ENCODE measurements at regions not wholly inside any gene's neighbourhood (a gene's known extent, or its start where the extent isn't known, plus 50 kb on each side); places are given as distances from the start of the nearest gene placed in this dataset.
"Not testable (repeated sequence)": the region's sequence is repeated elsewhere in the genome, so short reads cannot be mapped to it uniquely, and the experiment has no call there.

DNA sequence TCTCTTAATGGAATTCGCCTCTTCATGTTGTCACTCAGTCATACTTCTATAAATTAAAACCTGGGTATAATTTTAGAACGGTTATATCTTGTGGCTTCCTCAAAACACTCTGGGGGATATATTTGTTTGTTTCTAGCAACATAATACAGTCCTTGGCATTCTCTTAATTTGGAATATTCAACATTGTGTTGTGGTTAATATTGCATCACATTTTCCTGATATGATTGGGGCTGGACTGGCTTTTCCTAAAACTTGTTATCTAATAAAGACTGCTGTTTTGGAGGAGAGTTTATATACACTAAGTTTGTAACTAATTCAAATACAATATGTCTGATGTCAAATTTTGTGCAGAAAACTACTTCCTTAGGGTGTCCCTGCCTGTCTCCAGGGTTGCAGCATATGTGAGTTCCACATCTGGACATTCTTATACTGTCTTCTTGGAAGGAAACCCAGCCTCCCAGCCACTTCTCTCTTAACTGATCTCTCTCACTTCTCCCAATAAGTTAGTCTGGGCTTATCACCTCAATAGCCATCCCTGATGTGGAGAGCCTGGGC lies 892.6 kb downstream of the MRPL39 start:
- no peak for DNase-seq

GRCh38 chr21:24705201-24705600 lies 902.1 kb downstream of the MRPL39 start:
- no peak for DNase-seq

GRCh38 chr21:24693779-24694178 lies 913.5 kb downstream of the MRPL39 start:
- no peak for DNase-seq

- DNase-seq, result no peak
These were observed 925.8 kb downstream of the MRPL39 start for GRCh38 chr21:24681456-24681855.

- DNase-seq, result no peak
These were observed 935.4 kb downstream of the MRPL39 start for GRCh38 chr21:24671901-24672300.

DNA sequence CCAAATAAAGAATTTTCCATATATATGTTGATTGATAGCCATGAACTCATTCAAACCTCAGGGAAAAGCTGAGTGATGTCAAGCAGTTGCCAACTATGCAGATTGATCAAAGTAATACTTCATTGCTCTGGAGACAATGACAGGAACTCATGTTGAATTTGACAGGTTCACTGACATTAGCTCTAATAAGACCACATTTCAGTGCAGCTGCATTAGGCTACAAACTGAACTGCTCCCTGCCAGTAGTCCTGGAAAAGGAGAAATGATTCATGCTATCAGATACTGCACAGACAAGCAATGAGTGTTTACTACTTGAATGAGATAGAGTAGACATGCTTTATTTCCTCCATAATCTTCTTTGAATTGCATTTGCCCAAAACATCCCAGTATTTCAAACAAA lies 948.4 kb downstream of the MRPL39 start:
- DNase-seq, result no peak

- no peak for DNase-seq
These were observed 949.3 kb downstream of the MRPL39 start for GRCh38 chr21:24658026-24658425.

GRCh38 chr21:24649691-24650090 lies 957.6 kb downstream of the MRPL39 start:
- no peak for DNase-seq

- DNase-seq, result no peak
These were observed 970.6 kb downstream of the MRPL39 start for GRCh38 chr21:24636696-24637095.

DNA sequence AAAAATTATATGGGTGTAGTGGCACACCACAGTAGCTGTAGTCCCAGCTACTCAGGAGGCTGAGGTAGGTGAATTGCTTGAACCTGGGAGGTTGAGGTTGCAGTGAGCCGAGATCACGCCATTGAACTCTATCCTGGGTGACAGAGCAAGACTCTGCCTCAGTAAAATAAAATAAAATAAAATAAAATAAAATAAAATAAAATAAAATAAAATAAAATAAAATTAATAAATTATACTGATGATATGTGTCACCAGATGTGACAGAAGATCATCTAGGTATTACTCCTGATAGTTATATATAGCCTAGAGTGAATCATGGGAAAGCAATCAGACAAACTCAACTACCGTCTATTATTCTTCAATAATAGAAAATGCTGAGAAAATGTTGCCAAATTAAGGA lies 972.5 kb downstream of the MRPL39 start:
- DNase-seq, result no peak

GRCh38 chr21:24628536-24628935 lies 978.7 kb downstream of the MRPL39 start:
- DNase-seq, result no peak

DNA sequence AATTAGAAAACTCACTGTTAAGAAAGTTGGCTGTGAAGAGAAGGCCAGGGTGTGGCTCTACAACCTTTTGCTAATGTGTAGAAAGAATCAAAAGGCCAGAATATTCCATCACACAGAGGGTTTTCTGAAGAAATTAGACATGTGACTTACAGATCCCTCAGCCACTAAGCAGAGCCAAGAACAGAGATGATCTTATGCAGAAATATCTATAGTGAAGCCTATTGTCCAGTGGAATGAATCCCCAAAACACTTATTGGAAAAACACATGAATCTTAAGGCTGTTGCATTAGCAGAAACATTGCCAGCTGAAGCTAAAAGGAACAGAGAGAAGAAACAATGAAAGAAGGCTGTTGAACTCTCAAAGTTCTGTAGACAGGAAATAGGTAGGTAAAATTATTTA lies 979.2 kb downstream of the MRPL39 start:
- no peak for DNase-seq

- no peak for DNase-seq
These were observed 989.5 kb downstream of the MRPL39 start for GRCh38 chr21:24617819-24618218.

DNA sequence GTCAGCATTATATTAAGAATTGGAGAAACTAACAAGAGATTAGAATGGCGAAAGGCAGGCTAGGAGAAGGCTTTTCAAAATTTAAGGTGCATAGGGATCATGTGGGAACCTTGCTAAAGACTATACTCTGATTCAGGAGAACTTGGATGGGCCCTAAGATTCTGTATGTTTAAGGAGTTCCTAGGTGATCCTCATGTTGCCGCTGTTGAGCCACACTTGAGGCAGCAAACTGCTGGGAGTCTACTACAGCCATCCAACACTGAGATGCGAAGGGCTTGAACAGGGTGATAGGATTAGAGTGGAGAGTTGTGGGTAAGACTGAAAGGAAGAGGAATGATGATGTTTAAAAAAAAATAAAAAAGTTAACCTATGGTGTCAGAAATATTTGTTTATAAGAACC lies 1013.2 kb downstream of the MRPL39 start:
- DNase-seq, result no peak

DNA sequence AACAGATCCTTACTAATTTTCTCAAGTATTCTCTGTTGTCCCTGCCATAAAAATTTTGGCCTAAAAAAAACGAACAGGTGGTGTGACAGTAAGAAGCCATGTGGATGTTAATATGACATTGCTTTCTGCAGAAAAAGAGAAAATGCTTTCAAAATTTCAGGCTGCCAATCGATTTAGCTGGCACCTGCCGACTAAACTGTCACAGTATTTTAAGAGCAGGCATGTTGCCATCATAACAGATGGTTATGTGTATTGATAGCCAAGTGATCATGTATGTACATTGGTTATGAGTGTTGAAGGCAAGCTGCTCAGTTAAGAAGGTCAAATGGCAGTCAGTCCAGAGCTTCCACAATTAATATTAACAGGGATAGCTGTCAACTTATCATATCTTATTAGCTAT lies 1017.0 kb downstream of the MRPL39 start:
- DNase-seq, result no peak

DNA sequence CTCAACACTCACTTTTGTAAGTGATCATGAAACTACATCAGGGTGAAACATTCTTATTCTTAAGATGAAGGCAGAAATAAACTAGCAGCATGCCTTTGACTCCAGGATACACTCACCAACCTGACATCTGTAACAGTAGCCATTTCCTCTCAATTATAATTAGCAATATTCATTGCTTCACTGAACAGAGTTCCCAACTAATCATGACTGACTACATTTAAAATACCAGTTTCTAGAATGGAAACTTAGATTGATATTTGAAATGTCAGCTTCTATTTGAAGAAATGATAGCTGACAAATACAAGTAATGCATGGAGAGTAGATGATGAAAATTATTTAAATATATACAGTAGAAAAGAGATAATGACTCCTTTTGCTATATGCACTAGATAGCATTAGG lies 1023.8 kb downstream of the MRPL39 start:
- DNase-seq, result no peak

- no peak for DNase-seq
These were observed 1030.0 kb downstream of the MRPL39 start for GRCh38 chr21:24577301-24577700.

- no peak for DNase-seq
These were observed 1046.0 kb downstream of the MRPL39 start for GRCh38 chr21:24561291-24561690.

DNA sequence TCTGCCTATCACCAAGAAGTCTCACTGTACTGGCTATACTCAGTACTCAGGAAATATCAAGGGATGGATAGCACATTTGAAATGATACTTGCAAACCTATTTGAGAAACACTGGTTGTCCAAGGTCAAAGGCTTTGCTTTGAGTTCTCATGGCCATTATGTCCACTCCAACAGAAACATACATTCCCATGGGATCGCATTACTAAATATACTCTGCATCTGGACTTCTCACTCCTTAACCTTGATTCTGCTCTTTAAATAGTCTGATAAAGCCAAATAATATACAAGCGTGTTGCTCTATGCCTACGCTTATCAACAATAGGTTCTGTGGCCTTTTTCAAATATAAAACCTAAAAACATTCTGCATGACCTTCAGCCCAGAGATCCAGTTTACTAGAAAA lies 1054.8 kb downstream of the MRPL39 start:
- DNase-seq, result no peak

DNA sequence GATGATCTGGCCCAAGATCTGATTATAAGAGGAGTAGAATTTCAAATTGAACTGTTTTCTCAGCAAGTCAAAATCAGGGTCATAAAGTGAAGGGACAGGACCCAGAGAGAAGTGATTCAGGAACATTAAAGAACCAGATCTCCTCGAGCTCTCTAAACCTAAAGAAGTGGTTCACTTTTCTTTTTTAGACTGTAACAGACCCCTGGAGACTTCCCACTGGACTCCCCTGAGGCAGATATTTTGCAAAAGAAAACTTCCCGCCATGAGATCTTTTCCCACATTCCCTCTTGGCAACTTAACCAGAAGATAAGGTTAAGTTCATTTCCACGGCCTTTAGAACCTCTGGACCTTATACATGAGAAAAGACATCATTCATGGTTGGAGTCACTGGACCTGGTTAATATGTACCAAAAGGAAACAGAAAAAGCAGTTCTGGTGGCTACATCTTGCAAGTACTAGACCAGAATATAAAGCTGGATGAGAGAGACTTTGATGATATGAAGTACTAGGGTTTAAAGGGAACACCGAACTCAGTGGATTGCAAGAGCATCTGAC lies 1061.4 kb downstream of the MRPL39 start:
- DNase-seq, result no peak

GRCh38 chr21:24514081-24514733 lies 1093.1 kb downstream of the MRPL39 start:
- no peak for DNase-seq

DNA sequence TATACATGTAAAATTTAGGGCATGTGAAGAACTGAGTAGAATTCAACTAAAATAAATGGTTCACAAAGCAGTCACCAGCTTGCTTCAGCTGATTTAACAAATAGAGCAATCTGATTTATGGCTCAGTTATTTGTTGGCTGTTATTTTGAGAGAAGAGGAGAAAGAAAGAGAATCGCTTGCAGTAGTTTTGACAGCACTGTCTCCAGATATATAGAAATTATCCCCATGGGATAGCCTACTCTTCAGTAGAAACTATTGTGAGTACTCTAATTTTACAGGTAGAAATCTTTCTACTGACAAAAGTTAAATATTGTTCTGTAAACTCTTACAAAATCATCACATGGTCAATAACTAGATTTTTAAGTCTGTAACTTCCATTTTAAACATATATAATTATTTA lies 1098.2 kb downstream of the MRPL39 start:
- DNase-seq, result no peak

- DNase-seq, result no peak
These were observed 1120.3 kb downstream of the MRPL39 start for GRCh38 chr21:24486973-24487372.

- DNase-seq, result not testable (repeated sequence)
These were observed 1123.9 kb downstream of the MRPL39 start for GRCh38 chr21:24483361-24483760.

- no peak for DNase-seq
These were observed 1136.4 kb downstream of the MRPL39 start for GRCh38 chr21:24470852-24471251.

Measured in central memory CD4-positive, alpha-beta T cell (primary cell).